ENCODE measurements at regions not wholly inside any gene's neighbourhood (a gene's known extent, or its start where the extent isn't known, plus 50 kb on each side); places are given as distances from the start of the nearest gene placed in this dataset.

GRCh38 chr18:34297287-34297686 lies 72.6 kb upstream of the NOL4 start:
- no peak for TF ChIP-seq CTCF (IDR thresholded peaks at IDR 0.05; ENCODE audit: control insufficient read depth, extremely low read depth, insufficient read depth)
- DNase-seq (ENCODE audit: low read depth), result no peak
- no peak overlapping the region for H3K4me3 ChIP-seq (ENCODE audit: low read depth, low read length)

GRCh38 chr18:34299828-34300227 lies 75.1 kb upstream of the NOL4 start:
- H3K4me3 ChIP-seq (ENCODE audit: low read depth, low read length), result no peak overlapping the region
- TF ChIP-seq CTCF (IDR thresholded peaks at IDR 0.05; ENCODE audit: control insufficient read depth, extremely low read depth, insufficient read depth), result no peak
- no peak for DNase-seq (ENCODE audit: low read depth)

- TF ChIP-seq CTCF (IDR thresholded peaks at IDR 0.05; ENCODE audit: control insufficient read depth, extremely low read depth, insufficient read depth), result no peak
- H3K4me3 ChIP-seq (ENCODE audit: low read depth, low read length), result no peak overlapping the region
- DNase-seq (ENCODE audit: low read depth), result no peak
Observed at GRCh38 chr18:34311468-34311867, 86.8 kb upstream of the NOL4 start.

GRCh38 chr18:34314847-34315246 lies 90.1 kb upstream of the NOL4 start:
- no peak overlapping the region for H3K4me3 ChIP-seq (ENCODE audit: low read depth, low read length)
- DNase-seq (ENCODE audit: low read depth), result no peak
- no peak for TF ChIP-seq CTCF (IDR thresholded peaks at IDR 0.05; ENCODE audit: control insufficient read depth, extremely low read depth, insufficient read depth)

GRCh38 chr18:34315591-34316352 lies 91.1 kb upstream of the NOL4 start:
- no peak for TF ChIP-seq CTCF (IDR thresholded peaks at IDR 0.05; ENCODE audit: control insufficient read depth, extremely low read depth, insufficient read depth)
- no peak overlapping the region for H3K4me3 ChIP-seq (ENCODE audit: low read depth, low read length)
- DNase-seq (ENCODE audit: low read depth), result no peak

GRCh38 chr18:34320267-34320666 lies 95.6 kb upstream of the NOL4 start:
- H3K4me3 ChIP-seq (ENCODE audit: low read depth, low read length), result no peak overlapping the region
- no peak for DNase-seq (ENCODE audit: low read depth)
- TF ChIP-seq CTCF (IDR thresholded peaks at IDR 0.05; ENCODE audit: control insufficient read depth, extremely low read depth, insufficient read depth), result no peak

- TF ChIP-seq CTCF (IDR thresholded peaks at IDR 0.05; ENCODE audit: control insufficient read depth, extremely low read depth, insufficient read depth), result no peak
- DNase-seq (ENCODE audit: low read depth), result no peak
- no peak overlapping the region for H3K4me3 ChIP-seq (ENCODE audit: low read depth, low read length)
Observed at GRCh38 chr18:34321066-34321465, 96.4 kb upstream of the NOL4 start.

Data from LNCaP clone FGC (cell line).